ENCODE measurements at regions not wholly inside any gene's neighbourhood (a gene's known extent, or its start where the extent isn't known, plus 50 kb on each side); places are given as distances from the start of the nearest gene placed in this dataset.
"Not testable (repeated sequence)": the region's sequence is repeated elsewhere in the genome, so short reads cannot be mapped to it uniquely, and the experiment has no call there.

GRCh38 chr6:144530118-144530517 is 245.0 kb downstream of the UTRN start:
- Histone ChIP-seq H3K9ac (ENCODE audit: low read depth, low read length) (no peak overlapping the region), H3K4me1 (ENCODE audit: control insufficient read depth, insufficient read depth, low read length) (peaks cover 4% of the 10 kb centered on the region), H3K36me3 (ENCODE audit: control insufficient read depth, insufficient read depth, low read length) (no peaks in the 10 kb centered on the region), H3K9me3 (ENCODE audit: control insufficient read depth, insufficient read depth, low read length) (no peaks in the 10 kb centered on the region), H3K27me3 (ENCODE audit: control insufficient read depth, insufficient read depth, low read length) (no peaks in the 10 kb centered on the region), H3K4me3 (ENCODE audit: low read depth, low read length) (no peak overlapping the region)

GRCh38 chr6:144532238-144532637 is 247.1 kb downstream of the UTRN start:
- not testable (repeated sequence) for H3K36me3 ChIP-seq (ENCODE audit: control insufficient read depth, insufficient read depth, low read length); H3K4me1 ChIP-seq (ENCODE audit: control insufficient read depth, insufficient read depth, low read length); H3K4me3 ChIP-seq (ENCODE audit: low read depth, low read length); H3K9me3 ChIP-seq (ENCODE audit: control insufficient read depth, insufficient read depth, low read length); H3K9ac ChIP-seq (ENCODE audit: low read depth, low read length); H3K27me3 ChIP-seq (ENCODE audit: control insufficient read depth, insufficient read depth, low read length)

- Histone ChIP-seq H3K9ac (ENCODE audit: low read depth, low read length) (no peak overlapping the region), H3K9me3 (ENCODE audit: control insufficient read depth, insufficient read depth, low read length) (no peaks in the 10 kb centered on the region), H3K27me3 (ENCODE audit: control insufficient read depth, insufficient read depth, low read length) (no peaks in the 10 kb centered on the region), H3K4me1 (ENCODE audit: control insufficient read depth, insufficient read depth, low read length) (no peaks in the 10 kb centered on the region), H3K36me3 (ENCODE audit: control insufficient read depth, insufficient read depth, low read length) (no peaks in the 10 kb centered on the region), H3K4me3 (ENCODE audit: low read depth, low read length) (no peak overlapping the region)
Measured at GRCh38 chr6:144534180-144534579, 249.0 kb downstream of the UTRN start.

GRCh38 chr6:144535630-144536029 is 250.5 kb downstream of the UTRN start:
- no peak overlapping the region for H3K4me3 ChIP-seq (ENCODE audit: low read depth, low read length)
- H3K9me3 ChIP-seq (ENCODE audit: control insufficient read depth, insufficient read depth, low read length): no peaks in the 10 kb centered on the region
- H3K4me1 ChIP-seq (ENCODE audit: control insufficient read depth, insufficient read depth, low read length): no peaks in the 10 kb centered on the region
- H3K27me3 ChIP-seq (ENCODE audit: control insufficient read depth, insufficient read depth, low read length): no peaks in the 10 kb centered on the region
- H3K36me3 ChIP-seq (ENCODE audit: control insufficient read depth, insufficient read depth, low read length): no peaks in the 10 kb centered on the region
- H3K9ac ChIP-seq (ENCODE audit: low read depth, low read length): no peak overlapping the region

- Histone ChIP-seq H3K4me3 (ENCODE audit: low read depth, low read length) (no peak overlapping the region), H3K27me3 (ENCODE audit: control insufficient read depth, insufficient read depth, low read length) (no peaks in the 10 kb centered on the region), H3K9ac (ENCODE audit: low read depth, low read length) (no peak overlapping the region), H3K9me3 (ENCODE audit: control insufficient read depth, insufficient read depth, low read length) (no peaks in the 10 kb centered on the region), H3K36me3 (ENCODE audit: control insufficient read depth, insufficient read depth, low read length) (no peaks in the 10 kb centered on the region), H3K4me1 (ENCODE audit: control insufficient read depth, insufficient read depth, low read length) (no peaks in the 10 kb centered on the region)
Measured at GRCh38 chr6:144536079-144536478, 250.9 kb downstream of the UTRN start.

GRCh38 chr6:144543006-144543871 is 258.1 kb downstream of the UTRN start:
- H3K9me3 ChIP-seq (ENCODE audit: control insufficient read depth, insufficient read depth, low read length): no peaks in the 10 kb centered on the region
- no peak overlapping the region for H3K9ac ChIP-seq (ENCODE audit: low read depth, low read length)
- no peak overlapping the region for H3K4me3 ChIP-seq (ENCODE audit: low read depth, low read length)
- no peaks in the 10 kb centered on the region for H3K36me3 ChIP-seq (ENCODE audit: control insufficient read depth, insufficient read depth, low read length)
- H3K4me1 ChIP-seq (ENCODE audit: control insufficient read depth, insufficient read depth, low read length): no peaks in the 10 kb centered on the region
- H3K27me3 ChIP-seq (ENCODE audit: control insufficient read depth, insufficient read depth, low read length): no peaks in the 10 kb centered on the region

GRCh38 chr6:144544266-144544830 is 259.2 kb downstream of the UTRN start:
- H3K4me1 ChIP-seq (ENCODE audit: control insufficient read depth, insufficient read depth, low read length): no peaks in the 10 kb centered on the region
- H3K9ac ChIP-seq (ENCODE audit: low read depth, low read length): no peak overlapping the region
- no peak overlapping the region for H3K4me3 ChIP-seq (ENCODE audit: low read depth, low read length)
- no peaks in the 10 kb centered on the region for H3K36me3 ChIP-seq (ENCODE audit: control insufficient read depth, insufficient read depth, low read length)
- H3K27me3 ChIP-seq (ENCODE audit: control insufficient read depth, insufficient read depth, low read length): no peaks in the 10 kb centered on the region
- no peaks in the 10 kb centered on the region for H3K9me3 ChIP-seq (ENCODE audit: control insufficient read depth, insufficient read depth, low read length)

GRCh38 chr6:144546807-144547206 is 261.7 kb downstream of the UTRN start:
- Histone ChIP-seq H3K27me3 (ENCODE audit: control insufficient read depth, insufficient read depth, low read length) (no peaks in the 10 kb centered on the region), H3K9me3 (ENCODE audit: control insufficient read depth, insufficient read depth, low read length) (no peaks in the 10 kb centered on the region), H3K36me3 (ENCODE audit: control insufficient read depth, insufficient read depth, low read length) (no peaks in the 10 kb centered on the region), H3K4me1 (ENCODE audit: control insufficient read depth, insufficient read depth, low read length) (no peaks in the 10 kb centered on the region), H3K4me3 (ENCODE audit: low read depth, low read length) (no peak overlapping the region), H3K9ac (ENCODE audit: low read depth, low read length) (no peak overlapping the region)

GRCh38 chr6:144547409-144547808 is 262.3 kb downstream of the UTRN start:
- Histone ChIP-seq H3K4me3 (ENCODE audit: low read depth, low read length) (no peak overlapping the region), H3K4me1 (ENCODE audit: control insufficient read depth, insufficient read depth, low read length) (no peaks in the 10 kb centered on the region), H3K9ac (ENCODE audit: low read depth, low read length) (no peak overlapping the region), H3K36me3 (ENCODE audit: control insufficient read depth, insufficient read depth, low read length) (no peaks in the 10 kb centered on the region), H3K27me3 (ENCODE audit: control insufficient read depth, insufficient read depth, low read length) (no peaks in the 10 kb centered on the region), H3K9me3 (ENCODE audit: control insufficient read depth, insufficient read depth, low read length) (no peaks in the 10 kb centered on the region)

- Histone ChIP-seq H3K9me3 (ENCODE audit: control insufficient read depth, insufficient read depth, low read length) (no peaks in the 10 kb centered on the region), H3K27me3 (ENCODE audit: control insufficient read depth, insufficient read depth, low read length) (no peaks in the 10 kb centered on the region), H3K4me3 (ENCODE audit: low read depth, low read length) (no peak overlapping the region), H3K4me1 (ENCODE audit: control insufficient read depth, insufficient read depth, low read length) (no peaks in the 10 kb centered on the region), H3K36me3 (ENCODE audit: control insufficient read depth, insufficient read depth, low read length) (no peaks in the 10 kb centered on the region), H3K9ac (ENCODE audit: low read depth, low read length) (no peak overlapping the region)
Measured at GRCh38 chr6:144548536-144548935, 263.4 kb downstream of the UTRN start.

GRCh38 chr6:144549837-144550747 is 265.0 kb downstream of the UTRN start:
- Histone ChIP-seq H3K4me1 (ENCODE audit: control insufficient read depth, insufficient read depth, low read length) (no peaks in the 10 kb centered on the region), H3K9me3 (ENCODE audit: control insufficient read depth, insufficient read depth, low read length) (no peaks in the 10 kb centered on the region), H3K9ac (ENCODE audit: low read depth, low read length) (no peak overlapping the region), H3K36me3 (ENCODE audit: control insufficient read depth, insufficient read depth, low read length) (no peaks in the 10 kb centered on the region), H3K4me3 (ENCODE audit: low read depth, low read length) (no peak overlapping the region), H3K27me3 (ENCODE audit: control insufficient read depth, insufficient read depth, low read length) (no peaks in the 10 kb centered on the region)
